ENCODE measurements at regions not wholly inside any gene's neighbourhood (a gene's known extent, or its start where the extent isn't known, plus 50 kb on each side); places are given as distances from the start of the nearest gene placed in this dataset.
"Not testable (repeated sequence)": the region's sequence is repeated elsewhere in the genome, so short reads cannot be mapped to it uniquely, and the experiment has no call there.

DNA sequence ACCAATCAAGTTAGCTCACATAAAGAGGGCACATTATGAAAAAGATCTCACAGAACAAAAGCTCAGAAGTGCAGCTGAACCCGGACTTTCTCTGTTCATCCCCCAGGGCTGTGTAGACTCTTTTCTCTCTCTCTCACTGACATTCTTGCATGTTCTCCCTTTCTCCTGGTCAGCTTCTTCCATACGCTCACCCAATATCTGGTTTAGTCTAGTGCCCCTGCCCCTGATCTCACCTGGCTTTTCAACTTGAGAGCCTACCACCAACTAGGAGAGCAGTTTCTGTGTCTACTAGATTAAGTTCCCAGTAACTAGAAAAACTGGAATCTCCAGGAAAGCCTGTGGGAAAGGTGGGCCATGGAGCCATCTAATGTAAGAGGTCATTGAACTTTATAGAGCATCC lies 126.9 kb upstream of the GRIK3 start:
- no peak for DNase-seq (ENCODE audit: low read depth, low spot score)

GRCh38 chr1:37162059-37162458 lies 127.7 kb upstream of the GRIK3 start:
- no peak for DNase-seq (ENCODE audit: low read depth, low spot score)

GRCh38 chr1:37166005-37166404 lies 131.7 kb upstream of the GRIK3 start:
- DNase-seq (ENCODE audit: low read depth, low spot score) = no peak

DNA sequence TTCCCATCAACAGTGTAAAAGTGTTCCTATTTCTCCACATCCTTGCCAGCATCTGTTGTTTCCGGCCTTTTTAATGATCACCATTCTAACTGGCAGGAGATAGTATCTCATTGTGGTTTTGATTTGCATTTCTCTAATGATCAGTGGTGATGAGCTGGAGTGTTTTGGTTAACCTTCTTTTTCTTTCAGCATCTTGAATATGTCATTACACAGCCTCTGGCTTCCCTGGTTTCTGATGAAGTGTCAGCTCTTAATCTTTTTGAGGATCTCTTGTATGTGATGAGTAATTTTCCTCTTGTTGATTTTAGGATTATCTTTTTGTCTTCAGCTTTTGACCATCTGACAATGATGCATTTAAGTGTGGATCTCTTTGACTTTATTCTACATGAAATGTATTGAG lies 133.2 kb upstream of the GRIK3 start:
- no peak for DNase-seq (ENCODE audit: low read depth, low spot score)

GRCh38 chr1:37169241-37169640 lies 134.9 kb upstream of the GRIK3 start:
- DNase-seq (ENCODE audit: low read depth, low spot score) = no peak

DNA sequence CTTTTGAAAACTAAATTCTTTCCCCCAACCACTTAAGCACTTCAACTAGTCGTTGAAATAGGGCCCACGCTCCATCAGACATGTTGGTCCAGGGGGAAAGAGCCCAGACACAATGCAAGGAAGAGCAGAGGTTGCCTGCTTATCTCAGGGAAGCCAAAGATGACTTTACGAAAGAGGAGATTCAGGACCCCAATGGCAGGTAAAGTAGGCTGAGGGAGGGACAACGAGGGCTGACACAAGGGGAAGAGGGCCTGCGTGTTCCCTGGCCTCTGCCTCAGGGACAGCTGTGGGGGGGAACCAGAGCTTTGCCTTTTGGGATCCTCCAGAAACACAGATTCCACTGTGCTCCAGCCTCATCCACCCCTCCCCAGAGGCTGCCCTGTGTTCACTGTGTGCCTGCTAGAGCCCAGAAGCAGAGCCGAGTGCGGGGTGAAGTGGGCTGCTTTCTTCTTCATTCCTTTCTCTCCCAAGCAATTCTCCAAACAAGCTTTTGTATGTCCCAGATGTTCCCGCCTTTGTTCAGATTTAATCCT lies 135.5 kb upstream of the GRIK3 start:
- DNase-seq (ENCODE audit: low read depth, low spot score) = no peak

DNA sequence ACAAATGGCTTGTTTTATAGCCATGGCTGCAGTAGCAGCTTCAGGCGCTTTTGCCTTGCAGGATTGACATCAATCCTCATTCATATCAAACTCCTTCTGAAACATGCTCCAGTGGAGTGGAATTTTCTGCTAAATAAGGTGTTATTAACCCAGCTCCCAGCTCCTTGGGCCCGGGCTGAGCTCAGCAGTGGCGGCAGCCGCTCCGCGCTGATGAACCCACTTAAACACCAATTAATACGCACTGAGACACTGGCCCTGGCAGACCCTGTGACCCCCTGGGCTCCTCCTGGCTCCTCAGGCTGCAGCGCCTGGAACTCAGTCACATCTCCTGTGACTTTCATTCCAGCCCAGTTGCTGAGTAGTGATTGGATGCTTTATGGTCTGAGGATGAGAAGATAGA lies 137.4 kb upstream of the GRIK3 start:
- no peak for DNase-seq (ENCODE audit: low read depth, low spot score)

- no peak for DNase-seq (ENCODE audit: low read depth, low spot score)
Observed at GRCh38 chr1:37174341-37174740, 140.0 kb upstream of the GRIK3 start.

DNA sequence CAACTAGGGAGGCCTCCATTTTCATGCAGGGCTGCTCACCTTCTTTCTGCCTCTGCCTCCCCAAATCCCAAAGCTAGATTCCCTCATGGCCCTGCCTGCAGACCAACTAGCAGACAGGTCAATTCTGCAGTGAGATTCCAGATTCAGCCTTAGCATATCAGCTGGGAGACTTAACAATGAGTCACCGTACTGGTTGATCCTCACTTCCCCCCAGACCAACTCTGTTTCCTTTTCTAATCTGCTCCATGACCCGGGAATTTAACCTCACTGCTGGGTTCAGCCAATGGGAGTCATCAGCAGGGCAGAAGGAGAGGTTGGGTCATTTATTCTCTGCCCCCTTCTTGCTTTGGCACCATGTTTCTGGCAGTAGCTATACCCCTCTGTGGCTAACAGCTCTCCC lies 140.6 kb upstream of the GRIK3 start:
- DNase-seq (ENCODE audit: low read depth, low spot score) = no peak

DNA sequence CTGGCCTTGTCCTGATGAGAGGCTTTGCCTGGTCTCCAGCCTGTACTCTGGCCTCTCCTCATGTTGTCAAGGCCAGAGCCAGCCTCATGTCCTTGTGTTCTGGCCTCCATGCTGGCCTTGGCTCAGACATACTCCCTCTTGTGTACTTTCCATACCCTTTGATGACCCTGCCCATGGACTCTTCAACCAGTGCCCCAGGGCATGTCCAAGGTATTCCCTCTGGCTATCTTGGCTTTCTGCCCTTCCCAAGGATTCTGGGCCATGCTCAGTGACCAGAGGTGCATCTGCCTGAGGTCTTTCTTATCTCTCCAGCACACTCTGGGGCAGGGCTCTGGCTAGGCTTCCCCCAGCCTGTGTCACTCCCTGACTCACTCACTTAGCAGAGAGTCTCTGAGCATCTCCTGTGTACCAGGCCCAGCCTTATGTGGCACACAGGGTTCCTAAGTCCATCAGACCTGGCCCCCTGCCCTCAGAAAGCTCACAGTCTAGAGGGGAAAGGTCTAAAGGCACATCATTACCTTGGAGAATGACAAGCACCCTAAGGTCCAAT lies 141.4 kb upstream of the GRIK3 start:
- no peak for DNase-seq (ENCODE audit: low read depth, low spot score)

DNA sequence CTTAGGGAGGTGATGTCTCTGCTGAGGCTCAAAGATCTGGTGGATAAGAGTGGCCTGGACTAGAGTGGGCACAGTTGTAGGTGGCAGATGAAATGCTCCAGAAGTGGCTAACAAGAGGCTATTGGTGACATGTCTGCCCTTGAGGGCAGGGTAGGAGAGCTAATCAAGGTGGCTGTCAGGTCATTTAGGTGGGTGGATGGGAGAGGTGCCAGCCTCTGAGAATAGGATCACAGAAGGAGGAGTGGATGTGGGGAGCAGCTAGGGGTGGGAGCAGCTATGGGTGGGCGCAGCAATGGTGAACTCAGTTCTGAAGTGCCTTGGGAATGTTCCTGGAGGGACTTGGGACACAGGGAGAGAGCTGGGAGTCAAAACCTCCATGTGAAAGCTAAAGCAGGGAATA lies 142.0 kb upstream of the GRIK3 start:
- no peak for DNase-seq (ENCODE audit: low read depth, low spot score)

- peak; percentile 7 for DNase-seq (ENCODE audit: low read depth, low spot score)
Observed at GRCh38 chr1:37177230-37177864, 143.0 kb upstream of the GRIK3 start.

DNA sequence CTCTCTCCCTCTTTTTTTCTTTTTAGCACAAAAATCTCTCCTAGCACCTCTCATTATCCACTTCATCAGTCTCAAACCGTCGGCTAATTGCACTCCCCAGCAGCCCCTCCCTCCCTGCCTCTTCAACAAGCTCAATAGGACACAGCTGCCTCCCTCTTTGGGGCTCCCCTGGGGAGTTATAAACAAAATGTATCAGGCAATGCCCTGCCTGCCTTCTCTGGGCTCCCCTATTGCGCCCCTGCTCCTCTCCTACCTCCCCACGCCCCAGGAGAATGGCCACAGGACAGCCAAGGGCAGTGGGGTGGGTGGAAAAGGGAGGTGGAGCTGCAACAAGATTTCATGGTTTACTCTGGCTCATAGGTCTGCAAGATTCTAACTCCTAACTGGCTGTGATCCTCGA lies 147.1 kb upstream of the GRIK3 start:
- no peak for DNase-seq (ENCODE audit: low read depth, low spot score)

DNA sequence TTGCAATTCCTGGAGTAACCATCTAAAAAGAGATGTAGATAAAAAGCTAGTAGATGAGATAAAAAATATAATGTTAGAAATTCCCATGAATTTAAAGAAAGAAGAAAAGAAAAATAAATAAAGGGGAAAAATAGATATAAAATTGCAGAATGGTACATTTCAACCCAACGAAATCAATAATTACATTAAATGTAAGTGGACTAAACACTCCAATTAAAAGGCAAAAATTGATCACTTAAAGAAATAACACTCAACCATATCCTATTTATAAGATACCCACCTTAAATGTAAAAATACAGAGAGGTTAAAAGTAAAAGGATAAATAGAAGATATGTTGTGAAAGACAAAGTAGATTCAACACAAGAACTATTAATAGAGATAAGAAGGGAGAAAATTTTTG lies 150.5 kb upstream of the GRIK3 start:
- DNase-seq (ENCODE audit: low read depth, low spot score) = no peak

DNA sequence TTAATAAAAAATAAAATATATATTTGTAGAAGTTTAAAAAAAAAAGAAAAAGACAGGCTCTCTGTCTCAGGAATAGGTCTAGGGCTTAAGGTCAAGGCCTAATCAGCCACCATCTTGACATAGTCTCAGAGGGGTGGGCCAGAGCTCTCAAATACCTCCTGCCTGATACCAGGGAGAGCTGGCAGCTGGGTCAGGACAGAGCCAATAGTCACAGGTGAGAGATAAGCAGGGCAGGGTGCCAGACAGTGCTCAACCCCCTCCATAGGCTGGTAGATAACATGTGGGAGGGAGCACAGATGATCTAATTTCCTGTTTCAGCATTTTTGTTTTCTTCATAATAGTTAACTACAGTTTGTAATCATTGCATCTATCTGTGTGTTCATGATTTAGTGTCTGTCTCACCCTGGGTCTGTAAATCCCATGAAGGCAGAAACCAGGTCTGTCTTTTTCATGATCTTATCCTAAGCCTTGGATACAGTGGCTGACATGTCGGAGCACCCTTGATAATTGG lies 152.0 kb upstream of the GRIK3 start:
- no peak for DNase-seq (ENCODE audit: low read depth, low spot score)

GRCh38 chr1:37189111-37189510 lies 154.8 kb upstream of the GRIK3 start:
- no peak for DNase-seq (ENCODE audit: low read depth, low spot score)

DNA sequence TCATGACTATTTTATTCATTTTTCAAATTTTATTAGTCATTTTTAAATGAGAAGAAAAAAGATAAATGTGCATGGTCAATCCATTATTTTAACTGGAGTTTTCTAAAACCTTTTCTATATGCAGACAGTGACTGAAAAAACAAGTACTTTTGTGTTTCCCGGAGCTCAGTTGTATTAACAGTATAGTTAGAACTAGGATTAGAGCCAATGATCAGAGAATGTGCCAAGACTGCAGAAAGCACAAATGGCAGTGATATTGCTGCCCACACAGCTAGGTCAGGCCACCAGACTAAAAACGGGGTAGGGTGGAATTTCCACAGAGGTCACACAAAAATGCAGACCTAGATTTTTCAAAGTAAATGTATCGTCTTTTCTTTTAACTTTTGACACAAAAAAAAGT lies 163.1 kb upstream of the GRIK3 start:
- no peak for DNase-seq (ENCODE audit: low read depth, low spot score)

- DNase-seq (ENCODE audit: low read depth, low spot score) = not testable (repeated sequence)
Observed at GRCh38 chr1:37214305-37214704, 180.0 kb upstream of the GRIK3 start.

DNA sequence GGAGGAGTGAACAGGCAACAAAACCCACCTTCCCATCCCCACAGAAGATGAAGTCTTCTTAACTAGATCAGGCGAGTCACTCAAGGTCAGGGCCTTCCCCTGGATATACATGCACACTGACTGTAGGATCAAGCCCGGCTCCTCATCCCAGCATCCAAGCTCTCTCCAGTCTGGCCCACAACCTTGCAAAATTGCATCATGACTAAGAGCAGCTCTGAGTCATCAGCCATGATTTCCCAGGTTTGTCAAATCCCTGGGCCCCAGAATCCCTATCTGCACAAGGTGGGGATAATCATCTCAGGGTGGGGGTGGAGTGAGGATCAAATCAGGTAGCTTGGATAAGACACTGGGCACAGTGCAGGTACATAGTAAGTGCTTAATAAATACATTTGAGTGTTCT lies 199.3 kb upstream of the GRIK3 start:
- no peak for DNase-seq (ENCODE audit: low read depth, low spot score)

- no peak for DNase-seq (ENCODE audit: low read depth, low spot score)
Observed at GRCh38 chr1:37234941-37235418, 200.7 kb upstream of the GRIK3 start.

DNA sequence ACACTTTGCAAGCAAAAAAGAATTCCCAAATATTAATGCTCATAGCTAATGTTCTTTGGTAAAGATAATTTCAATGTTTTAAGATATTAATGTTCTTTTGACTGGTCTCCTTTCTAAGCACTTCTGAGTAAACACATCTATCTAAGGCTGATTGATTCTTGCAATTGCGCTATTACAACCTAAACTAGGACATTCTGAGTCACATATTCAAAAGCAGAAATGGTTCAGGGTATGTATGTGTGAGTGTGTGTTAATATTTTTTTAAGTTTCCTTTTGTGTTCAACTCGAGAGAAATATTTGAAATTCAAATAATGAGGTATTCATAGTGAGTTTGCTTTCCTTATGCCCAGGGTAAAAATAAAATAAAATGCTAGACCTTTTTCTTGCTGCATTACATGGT lies 203.6 kb upstream of the GRIK3 start:
- DNase-seq (ENCODE audit: low read depth, low spot score) = no peak

DNA sequence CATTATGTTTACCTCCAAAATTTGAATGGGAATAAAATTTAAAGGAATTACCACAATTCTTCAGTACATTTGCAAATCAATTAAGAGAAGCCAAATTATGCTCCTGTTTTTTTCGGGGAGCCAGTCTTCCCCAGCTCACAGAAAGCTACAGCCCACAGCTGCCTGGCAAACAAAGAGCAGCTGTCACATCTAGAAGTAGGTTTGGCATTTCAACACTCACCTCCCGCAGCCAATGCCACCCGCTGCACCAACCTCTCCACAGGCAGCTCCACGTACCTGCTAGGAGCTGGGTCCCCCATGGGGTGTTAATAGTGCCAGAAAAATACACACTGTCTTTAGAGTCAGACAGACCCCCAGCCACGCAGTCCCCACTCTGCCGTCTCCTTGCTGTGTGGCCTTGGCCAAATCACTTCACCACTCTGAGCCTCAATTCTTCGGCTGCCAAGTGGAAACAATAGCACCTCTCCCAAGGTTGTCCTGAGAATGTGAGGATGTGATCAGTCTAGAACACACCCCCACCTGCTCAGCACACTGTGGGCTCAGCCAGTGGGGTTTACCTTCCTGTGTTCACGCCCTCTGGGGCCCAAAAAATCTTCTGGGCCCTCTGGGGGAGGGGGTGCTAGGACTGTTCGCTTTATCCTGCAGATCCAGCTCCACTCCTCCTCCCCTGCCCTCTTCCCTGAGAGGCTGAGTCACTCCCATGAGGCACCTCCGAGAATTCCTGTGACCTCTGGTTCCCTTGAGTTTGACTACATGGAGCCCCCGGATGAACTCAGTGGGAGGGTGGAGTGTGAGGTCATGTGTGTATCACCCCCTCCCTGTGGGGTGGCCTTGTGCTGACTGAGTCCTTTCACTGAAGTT lies 204.3 kb upstream of the GRIK3 start:
- DNase-seq (ENCODE audit: low read depth, low spot score) = peak; percentile 9

All from astrocyte of the hippocampus (primary cell).